ENCODE measurements at regions not wholly inside any gene's neighbourhood (a gene's known extent, or its start where the extent isn't known, plus 50 kb on each side); places are given as distances from the start of the nearest gene placed in this dataset.

DNA sequence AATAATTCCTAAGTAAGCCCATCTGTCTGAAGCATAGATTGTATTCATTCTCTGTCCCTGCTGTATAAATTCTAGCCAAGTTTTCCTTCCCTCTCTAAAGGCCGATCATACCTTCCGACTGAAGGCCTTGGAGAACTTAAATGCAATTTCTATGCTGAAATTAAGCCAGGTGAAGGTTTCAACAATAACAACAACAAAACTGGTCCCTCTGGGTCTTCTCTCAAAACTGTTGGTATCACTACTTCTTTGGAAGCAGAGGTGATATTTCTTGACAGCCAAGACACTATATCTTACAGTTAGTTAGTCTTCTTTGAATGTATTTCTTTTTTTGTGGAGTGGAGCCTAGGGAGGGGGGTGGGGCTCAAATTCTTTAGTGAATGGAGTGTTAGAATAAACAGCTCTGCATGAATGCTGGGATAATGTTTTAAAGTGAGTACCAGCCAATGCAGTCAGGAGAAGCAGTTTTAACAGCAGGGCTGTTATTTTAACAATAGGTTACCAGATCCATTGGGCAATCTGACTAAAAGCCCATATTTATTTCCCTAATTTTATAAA is 508.9 kb downstream of the EBF1 start:
- TF ChIP-seq, protein P1, sequence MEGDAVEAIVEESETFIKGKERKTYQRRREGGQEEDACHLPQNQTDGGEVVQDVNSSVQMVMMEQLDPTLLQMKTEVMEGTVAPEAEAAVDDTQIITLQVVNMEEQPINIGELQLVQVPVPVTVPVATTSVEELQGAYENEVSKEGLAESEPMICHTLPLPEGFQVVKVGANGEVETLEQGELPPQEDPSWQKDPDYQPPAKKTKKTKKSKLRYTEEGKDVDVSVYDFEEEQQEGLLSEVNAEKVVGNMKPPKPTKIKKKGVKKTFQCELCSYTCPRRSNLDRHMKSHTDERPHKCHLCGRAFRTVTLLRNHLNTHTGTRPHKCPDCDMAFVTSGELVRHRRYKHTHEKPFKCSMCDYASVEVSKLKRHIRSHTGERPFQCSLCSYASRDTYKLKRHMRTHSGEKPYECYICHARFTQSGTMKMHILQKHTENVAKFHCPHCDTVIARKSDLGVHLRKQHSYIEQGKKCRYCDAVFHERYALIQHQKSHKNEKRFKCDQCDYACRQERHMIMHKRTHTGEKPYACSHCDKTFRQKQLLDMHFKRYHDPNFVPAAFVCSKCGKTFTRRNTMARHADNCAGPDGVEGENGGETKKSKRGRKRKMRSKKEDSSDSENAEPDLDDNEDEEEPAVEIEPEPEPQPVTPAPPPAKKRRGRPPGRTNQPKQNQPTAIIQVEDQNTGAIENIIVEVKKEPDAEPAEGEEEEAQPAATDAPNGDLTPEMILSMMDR (IDR thresholded peaks at IDR 0.05): no peak
- TF ChIP-seq POLR2A (IDR thresholded peaks at IDR 0.05): no peak

All from thyroid gland (tissue), 4 donors.